GM19324 (cell line): ENCODE measurements at regions not wholly inside any gene's neighbourhood (a gene's known extent, or its start where the extent isn't known, plus 50 kb on each side); places are given as distances from the start of the nearest gene placed in this dataset.

Source experiments
- ATAC-seq: cut with Tn5 transposase; IDR thresholded peaks from one replicate; pipeline ENCODE4 v1.9.1; 2021; ENCODE audit warnings: mild to moderate bottlenecking, moderate library complexity; ENCODE audit not compliant: unreplicated experiment, low FRiP score

- ATAC-seq, result no peak
Observed at GRCh38 chr1:234976861-234977680, 151.6 kb downstream of the TOMM20 start.

DNA sequence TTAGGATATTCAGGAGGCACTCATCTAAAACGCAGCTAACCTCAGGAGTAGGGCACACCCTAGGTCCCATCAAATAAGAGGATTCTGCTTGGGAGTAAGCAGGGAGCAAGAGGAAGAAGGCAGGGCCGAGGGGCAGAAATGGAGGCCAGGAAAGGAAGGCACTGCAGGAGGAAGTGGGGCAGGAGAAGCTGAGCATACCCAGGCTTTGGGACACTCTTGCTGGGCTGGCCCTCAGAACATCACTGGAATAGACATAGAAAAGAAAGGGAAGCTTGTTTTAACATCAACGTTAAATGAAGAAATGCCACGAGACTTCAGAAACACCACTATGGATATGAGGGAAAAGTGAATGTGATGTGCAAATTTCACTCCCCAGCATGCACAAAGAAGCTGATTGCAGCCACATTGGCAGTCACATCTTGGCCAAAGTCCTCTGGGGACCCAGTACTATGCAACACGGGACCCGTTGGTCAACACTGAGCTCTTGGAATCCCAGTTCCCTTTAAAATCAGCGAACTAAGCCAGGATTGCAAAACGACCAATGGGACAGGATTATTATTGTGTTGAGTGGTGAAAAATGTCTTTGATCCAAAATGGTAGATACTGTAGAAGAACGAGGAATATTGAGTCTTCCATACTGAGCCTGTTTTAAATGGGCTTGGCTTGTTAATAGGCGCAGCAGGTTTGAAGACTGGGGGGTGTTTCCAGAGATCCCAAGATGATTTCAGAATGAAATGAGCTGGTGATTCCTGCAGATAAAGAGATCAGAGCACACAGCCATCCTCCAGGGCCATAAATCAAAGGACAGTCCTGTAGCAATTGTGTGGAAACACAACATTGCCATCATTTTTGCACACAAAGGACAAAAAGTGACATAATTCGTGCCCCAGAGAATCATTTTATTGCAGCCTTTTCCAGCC lies 152.4 kb downstream of the TOMM20 start:
- no peak for ATAC-seq

GRCh38 chr1:234975122-234975940 lies 153.3 kb downstream of the TOMM20 start:
- ATAC-seq, result no peak

GRCh38 chr1:234973426-234974250 lies 155.0 kb downstream of the TOMM20 start:
- no peak for ATAC-seq

DNA sequence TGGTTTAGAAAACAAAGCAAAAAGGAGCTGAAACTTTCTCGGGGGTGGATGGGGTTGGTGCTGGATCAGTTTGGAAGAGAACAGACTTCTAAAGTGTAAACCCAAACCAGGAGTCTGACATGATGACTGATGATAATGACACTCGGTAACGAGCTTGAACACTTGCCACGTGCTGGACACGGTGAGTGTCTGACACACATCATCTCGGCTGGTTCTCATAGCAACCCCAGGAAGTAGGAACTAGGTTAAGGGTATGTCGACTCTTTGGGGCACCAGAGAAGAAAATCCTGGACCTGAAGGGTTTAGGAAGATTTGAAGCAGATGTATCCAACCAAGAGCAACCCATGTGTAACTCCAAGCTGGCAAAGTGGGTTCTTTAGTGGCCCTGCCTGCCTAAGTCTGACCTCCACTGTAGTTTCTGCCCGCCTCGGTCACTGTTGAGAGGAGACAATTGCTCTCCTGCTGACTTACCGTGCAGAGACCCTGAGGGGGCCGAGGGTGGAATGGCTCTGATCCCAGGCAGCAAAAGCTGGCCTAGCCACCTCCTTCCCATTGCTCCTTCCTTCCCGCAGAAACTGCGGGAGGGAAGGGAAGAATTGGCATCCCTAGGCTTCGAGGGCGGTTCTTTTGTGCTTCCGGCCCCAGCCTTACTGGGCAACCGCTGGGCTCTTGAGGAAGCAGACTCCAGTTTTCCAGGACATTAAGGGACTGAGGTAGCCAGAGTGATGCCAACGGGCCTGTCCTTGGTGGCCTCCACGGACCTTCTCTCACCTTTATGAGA lies 156.0 kb downstream of the TOMM20 start:
- no peak for ATAC-seq

- ATAC-seq, result no peak
Observed at GRCh38 chr1:234971586-234972297, 156.9 kb downstream of the TOMM20 start.

- ATAC-seq, result no peak
Observed at GRCh38 chr1:234970731-234971476, 157.7 kb downstream of the TOMM20 start.

GRCh38 chr1:234970401-234970730 lies 158.3 kb downstream of the TOMM20 start:
- ATAC-seq, result no peak

DNA sequence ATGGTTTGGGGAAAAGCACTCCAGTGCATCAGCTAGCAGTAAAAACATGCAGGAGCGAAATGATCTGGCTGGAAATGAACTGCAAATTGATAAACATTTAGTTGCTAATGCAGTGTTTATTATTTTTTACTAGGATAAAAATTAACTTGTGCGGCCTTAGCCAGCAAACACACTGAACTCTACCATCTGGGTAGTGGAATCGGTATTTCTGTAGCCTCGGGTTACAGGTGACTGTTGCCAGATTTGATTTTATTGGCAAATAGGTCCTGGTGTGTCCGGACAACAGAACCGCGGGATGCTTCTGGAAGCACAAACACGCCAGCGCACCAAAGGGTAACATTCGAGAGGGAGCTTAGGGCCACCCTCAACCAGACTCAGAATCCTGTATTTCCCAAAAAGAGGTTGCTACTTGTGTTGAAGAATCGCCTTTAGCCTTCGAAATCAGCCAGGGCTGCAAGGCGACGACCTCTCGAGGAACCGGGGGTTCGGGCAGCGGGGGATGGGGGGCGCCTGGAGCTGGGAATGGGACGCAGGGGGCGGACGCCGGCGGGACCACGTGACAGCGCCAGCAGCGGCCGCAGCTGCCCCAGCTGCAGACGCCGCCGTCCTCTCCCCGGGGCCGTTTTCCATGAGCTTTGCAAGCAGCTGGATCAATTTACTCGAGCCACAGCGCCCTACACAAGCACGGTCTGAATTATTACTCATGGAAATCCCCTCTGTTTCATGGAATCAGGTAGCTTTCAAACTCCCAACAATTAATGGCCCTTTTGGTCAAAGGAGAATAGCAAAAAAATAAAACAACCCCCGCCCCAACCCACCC lies 158.8 kb downstream of the TOMM20 start:
- ATAC-seq, result no peak

- ATAC-seq, result no peak
Observed at GRCh38 chr1:234969011-234969441, 159.6 kb downstream of the TOMM20 start.

DNA sequence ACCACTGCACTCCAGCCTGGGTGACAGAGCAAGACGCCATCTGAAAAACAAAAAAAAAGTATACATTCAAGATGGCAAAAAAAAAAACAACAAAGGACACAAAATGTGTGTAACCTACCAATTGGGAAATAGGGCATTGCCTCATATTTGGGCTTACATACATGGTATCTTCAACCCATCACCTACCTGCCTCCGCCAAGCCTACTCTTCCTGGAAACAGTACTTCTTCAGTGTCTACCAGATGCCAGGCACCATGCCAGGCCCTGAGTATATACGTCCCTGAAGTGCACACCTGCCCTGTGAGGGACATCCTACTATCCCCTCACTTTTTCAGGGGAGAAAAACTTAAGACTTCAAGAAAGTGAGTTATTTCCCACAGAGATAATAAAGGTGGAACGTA lies 160.2 kb downstream of the TOMM20 start:
- no peak for ATAC-seq

- ATAC-seq, result no peak
Observed at GRCh38 chr1:234967121-234967520, 161.5 kb downstream of the TOMM20 start.

GRCh38 chr1:234965111-234965510 lies 163.5 kb downstream of the TOMM20 start:
- no peak for ATAC-seq

DNA sequence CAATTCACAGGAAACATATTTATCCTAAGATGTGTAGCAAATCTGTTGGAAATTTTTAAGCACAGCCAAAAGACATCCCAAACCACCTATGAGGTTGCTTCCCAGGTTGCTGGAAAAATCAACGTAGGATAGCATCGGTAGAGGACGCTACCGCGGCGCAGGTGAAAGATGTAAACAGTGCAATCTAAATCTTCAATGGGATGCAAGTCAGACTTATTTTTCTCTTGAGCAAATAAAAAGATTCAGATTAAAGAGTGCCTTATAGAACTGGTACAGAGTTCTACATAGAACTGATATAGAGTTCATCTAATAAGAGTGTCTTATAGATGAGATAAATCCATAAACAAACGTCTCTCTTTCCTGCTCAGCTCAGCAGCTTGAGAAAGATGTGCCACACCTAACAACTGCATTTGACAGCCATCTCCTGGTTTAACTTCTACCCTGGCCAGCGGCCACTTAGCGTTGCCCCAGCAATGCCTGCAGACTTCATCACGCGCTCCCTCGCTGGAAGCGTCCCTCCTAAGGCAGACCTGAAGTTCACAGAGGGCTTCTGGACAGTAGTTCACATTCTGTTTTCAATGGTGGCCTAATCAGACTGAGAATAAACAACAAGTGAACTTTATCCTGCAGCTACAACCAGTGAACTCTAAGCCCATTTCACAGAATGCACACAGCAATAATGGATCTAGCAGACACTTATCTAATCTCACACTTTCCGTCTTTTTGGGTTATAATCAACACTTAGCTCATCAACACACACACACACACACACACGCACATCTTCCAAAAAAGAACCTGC lies 164.5 kb downstream of the TOMM20 start:
- no peak for ATAC-seq

DNA sequence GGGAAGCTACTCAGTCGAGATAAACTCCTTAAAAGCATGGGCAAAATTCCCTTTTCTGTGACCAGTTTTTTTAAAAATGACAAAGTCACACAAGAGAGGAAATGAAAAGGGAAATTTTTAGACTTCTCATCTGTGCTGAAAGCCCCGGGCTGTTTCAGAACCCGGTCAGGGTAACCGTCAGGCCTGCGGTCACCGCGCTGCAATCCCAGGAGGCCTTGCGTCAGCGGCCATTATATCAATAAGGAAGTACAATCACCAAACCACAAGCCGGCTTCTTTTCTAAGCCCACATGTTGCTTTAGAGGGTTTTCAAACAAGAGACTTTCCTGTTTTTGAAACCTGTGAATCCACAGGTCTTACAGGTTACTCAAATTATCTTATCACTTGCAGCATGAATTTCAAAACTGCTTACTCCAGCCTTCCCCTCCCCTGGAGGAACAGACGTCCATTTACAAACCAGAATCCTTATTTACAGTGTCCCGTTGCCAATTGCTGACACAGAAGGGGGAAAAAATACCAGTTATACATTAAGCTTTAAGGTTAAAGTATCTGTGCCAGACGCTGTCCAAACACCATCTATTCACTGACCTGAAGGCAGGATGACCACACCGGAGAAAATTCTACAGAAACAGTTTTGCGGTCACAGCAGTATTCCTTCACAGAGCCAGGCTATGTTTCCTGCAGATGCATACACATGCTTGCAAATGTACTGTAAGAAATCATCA lies 165.3 kb downstream of the TOMM20 start:
- ATAC-seq, result peak; percentile 90
